NCI-H2107 treated with DMSO at 0.1 percent for 48 hours (cell line): ENCODE measurements at regions not wholly inside any gene's neighbourhood (a gene's known extent, or its start where the extent isn't known, plus 50 kb on each side); places are given as distances from the start of the nearest gene placed in this dataset.
"Not testable (repeated sequence)": the region's sequence is repeated elsewhere in the genome, so short reads cannot be mapped to it uniquely, and the experiment has no call there.

Experiments used
- DNase-seq: peaks from one replicate; lab custom pipeline; 2025; ENCODE audit not compliant: unreplicated experiment; lab: John Stamatoyannopoulos, UW

DNA sequence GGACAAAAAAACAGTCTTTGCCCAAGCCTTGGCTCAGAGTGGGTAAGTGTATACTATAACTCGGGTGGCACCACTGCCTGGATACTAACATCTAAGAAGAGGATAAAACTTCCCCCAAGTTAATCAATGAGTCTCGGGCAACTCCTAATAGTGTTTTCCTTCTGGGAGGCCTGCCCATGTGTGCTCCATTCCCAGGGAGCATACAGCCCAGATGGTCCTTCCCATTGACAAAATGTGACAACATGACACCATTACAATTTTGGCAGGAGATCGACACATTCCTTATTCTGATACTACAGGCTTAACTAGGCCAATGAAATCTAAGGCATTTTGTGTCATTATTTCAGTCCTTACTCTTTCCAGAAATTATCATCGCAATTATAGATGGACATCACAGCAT, 52.7 kb upstream of the CRIM1 start:
- DNase-seq: no peak

DNA sequence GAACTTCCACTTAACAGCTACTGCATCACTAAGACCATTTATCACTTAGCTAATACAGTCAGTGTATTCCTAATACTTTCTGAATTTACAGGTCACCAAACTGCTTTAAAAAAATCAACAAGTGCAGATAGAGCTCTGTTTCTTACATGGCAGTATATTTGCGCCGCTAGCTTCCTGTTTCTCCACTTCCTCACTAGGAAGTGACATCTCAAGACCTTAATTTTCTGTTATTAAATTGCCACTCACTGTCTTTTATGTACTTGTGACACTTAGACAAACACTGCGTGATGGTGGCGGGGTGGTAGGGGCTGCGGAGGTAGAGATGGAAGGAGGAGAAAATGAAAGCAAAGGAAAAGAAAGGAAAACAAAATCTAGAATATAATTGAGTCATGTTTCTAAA, 53.7 kb upstream of the CRIM1 start:
- no peak for DNase-seq

DNA sequence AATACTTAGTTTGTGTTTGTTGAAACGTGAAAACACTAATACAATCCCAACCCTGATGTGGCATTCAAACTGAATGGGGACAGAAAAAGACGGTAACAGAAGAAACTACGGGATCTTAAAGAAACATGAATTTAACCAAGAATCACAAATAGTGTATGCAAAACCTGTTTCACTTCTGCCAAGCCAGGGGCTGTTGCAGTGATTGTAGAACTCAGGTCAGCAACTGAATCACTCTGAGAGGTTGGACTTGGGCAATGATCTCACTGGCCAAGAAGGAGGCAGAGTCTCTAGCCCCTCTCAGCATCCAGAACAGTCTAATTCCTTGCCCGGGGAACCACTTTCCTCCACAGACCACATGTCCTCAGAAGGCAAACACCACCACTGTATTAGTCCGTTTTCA, 54.9 kb upstream of the CRIM1 start:
- no peak for DNase-seq

DNA sequence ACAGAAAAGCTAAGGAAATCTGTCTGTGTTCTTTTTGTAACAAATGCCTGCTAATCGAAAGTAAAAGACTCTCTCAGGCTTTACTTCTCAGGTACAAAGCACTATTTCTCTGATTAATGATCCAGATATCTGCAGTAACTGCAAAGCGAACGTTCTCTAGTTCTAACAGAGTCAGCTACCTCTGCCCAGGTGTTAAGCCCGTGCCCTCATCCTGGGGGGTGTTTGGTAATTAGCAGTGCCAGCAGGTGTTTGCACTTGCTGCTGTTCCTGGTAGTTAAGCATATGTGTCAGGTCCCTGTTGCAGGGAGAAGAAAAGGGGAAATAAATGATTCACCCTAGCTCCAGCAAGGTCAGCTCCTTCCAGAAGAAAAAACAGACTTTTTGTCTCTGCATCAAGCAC, 58.8 kb upstream of the CRIM1 start:
- DNase-seq: no peak

DNA sequence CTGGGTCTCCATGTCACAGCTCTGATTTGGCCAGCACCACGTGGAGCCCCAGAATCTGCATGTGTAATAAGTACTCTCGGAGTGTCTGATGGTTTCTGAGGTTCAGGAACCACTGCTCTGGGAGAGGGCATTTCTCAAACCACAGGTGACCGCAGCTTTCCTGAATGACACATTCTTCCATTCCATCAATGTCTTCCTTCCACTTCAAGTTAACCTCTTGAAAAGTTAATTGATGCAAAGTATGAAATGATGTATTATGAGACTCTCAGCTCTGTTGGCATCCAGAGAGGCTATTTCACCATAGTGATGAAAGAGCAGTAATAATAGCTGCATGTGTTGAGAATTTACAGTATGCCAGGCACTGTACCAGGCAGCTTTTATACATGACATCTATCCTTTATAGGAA, 61.3 kb upstream of the CRIM1 start:
- DNase-seq: no peak

DNA sequence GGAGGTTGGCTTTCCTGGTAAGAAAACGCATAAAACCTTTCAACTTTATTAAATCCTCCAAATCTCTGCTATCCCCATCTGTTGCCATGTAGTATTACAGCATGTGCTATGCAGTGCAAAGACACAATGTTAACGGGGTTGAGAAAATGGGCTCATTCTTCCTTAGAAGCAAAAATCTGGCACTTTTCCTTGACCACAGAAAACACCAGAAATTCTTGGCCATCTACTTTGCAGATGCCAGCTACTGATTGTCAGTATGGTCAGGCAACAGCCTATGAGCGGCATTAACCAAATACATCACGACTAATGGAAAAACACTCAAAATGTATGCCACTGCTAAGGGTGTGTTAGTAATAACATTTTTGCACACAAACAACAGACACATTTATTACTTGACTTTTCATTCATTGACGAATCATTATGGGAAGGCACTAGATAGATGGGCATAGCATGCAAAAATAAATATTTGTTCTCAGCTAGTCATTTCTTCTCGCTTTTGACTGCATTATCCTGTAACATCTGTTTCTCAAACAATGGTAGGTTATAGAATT, 65.2 kb upstream of the CRIM1 start:
- DNase-seq: no peak

DNA sequence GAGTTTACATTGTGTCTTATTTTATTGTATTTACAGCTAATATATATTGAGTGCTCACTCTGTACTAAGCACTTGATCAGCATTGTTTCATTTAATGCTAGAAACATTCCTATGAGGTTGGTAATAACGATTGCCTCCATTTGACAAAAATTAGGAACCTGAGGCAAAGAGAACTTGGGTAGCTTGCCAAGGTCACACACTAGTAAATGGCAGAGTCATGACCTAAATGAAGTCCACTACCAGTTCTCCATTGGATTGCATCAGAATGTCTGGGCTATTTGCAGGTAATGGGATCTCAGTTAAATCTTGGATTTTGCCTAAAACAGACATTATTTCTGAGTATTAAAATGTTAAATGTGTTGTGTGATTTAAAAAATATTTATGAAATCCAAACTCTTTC, 65.8 kb upstream of the CRIM1 start:
- no peak for DNase-seq

DNA sequence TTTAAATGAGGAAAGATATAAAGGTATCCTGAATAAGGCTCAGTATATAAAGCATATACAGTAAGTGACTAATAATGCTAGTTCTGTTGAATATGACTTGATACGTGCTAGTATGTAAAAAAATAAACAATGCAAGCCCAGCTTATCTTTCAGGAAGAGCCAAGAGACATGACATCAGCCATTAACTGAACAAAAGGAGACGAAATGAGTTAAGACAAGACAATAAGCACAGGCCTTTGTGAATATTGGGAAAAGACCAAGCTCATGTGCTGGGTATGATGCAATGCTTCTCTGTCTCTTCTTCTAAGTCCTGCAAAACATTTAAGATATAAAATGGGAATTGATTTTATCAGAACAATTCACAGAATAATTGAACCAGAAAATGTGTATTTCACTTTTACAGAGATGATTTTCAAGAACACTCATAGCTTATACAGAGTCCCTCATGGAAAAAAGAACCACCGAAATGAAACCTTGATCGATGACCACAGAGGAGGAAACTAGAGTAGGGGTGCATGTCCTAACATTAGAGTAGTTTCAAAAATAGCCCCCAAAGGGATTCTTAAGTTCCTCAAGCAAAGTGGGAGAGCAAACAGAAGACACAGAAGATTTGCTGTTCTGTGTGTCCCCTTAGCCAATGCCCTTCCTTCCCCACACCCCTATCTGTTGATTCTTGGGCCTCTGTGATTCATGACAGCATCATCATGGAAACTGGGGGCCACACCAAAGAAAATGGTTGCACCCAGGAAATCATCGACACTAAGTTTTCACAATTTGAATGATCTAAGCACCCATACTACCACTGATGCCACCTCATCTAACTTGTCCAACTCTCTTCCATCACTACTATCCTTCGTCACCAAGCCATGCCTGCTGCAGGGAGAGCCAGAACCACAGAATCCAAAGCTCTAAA, 68.0 kb upstream of the CRIM1 start:
- no peak for DNase-seq

DNA sequence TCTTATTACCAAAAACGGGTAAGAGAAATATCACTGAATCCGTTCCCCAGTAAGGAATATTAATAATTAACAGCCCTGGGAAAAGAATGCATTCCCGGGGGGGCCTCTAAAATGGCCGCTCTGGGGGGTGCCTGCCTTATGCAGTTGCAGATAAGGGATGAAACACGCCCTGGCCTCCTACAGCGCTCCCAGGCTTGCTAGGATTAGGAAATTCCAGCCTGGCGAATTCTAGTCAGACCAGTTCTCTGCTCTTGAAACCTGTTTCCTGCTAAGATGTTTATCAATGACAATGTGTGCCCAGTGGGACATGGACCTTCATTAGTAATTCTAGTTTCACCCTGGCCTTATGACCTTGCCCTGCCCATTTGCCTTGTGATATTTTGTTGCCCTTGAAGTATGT, 76.1 kb upstream of the CRIM1 start:
- not testable (repeated sequence) for DNase-seq

DNA sequence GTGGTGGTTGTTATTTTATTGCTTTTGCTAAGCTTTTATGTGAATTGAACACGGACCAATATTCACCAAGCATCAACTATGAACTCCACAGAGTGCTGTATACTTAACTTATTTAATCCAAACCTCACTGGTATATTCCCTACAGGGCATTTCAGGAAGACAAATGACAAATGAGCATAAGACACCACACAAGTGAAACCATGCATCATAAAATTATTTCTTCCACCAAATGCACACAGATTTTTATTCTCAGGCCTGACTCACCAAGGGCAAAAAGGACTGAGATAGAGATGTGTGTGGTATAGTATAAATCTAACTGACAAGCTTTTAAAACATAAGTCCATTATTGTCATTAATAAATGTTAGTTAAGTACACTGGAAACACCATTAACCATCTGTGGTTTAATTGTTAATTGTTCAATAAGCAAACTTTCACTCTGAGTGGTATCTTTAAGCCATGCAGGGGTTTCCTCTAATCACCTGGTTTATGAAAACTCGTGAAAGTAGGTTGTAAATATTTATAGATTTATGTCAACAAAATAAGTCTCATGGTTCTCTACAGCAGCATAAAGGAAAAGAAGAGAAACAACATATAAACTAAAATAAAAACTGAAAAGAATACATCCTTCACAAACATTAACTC, 77.6 kb upstream of the CRIM1 start:
- DNase-seq: no peak

DNA sequence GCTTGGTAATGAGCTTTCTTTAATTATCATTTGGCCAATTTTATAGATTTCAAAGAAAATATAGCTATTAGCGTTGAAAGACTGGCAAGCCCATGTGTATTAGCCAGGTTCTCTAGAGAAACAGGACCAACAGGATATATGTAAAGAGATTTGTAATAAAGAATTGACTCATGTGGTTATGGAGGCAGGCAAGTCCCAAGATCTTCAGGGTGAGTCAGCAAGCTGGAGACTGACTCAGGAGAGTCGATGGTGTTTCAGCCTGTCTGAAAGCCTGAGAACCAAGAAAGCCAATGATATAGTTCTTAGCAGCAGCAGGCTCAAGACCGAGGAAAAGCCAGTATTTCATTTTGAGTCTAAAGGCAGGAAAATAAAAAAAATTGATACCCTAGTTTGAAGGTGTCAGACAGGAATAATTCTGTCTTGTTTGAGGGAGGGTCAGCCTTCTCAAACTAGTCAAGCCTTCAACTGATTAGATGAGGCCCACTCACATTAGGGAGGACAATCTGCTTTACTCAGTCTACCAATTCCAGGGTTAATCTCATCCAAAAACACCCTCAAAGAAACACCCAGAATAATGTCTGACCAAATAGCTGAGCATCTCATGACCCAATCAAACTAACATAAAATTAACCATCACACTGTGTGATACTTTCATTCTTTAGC, 78.3 kb upstream of the CRIM1 start:
- DNase-seq: no peak

DNA sequence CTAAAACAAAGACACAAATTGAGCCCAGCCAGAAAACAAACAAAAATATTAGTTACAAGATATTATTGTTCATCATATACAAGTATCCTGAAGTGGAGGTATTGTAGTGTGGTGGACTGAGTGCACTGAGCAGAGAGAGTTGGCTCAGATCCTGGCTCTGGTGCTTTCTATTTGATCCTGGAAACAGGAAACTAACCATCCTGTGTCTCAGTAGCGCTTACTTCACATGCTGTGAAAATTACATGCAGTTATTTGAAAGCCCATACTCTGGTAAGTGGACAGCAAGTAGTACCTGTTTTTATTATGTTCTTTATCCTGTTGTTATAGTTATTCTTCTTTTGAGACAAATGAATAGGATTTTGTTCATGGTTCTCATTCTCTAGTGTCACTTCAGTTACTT, 84.3 kb upstream of the CRIM1 start:
- no peak for DNase-seq

DNA sequence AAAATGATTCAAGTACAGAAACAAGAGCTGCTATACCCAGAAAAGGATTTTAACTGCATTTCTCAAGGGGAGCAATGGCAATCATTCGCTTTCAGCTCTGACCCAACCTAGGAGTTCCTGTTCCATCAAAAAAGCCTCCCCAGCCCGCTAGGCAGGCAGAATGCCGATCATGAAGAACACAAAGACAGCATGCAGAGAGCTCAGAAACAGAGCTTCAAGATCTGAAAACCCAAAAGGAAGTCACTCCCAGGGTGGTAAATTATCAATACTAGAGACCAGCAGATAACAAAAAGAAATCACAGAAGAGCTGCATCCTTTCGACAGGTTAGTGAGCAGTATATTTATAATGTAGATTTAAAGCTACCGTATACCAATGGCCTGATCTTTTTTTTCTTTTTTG, 84.8 kb upstream of the CRIM1 start:
- DNase-seq: no peak

DNA sequence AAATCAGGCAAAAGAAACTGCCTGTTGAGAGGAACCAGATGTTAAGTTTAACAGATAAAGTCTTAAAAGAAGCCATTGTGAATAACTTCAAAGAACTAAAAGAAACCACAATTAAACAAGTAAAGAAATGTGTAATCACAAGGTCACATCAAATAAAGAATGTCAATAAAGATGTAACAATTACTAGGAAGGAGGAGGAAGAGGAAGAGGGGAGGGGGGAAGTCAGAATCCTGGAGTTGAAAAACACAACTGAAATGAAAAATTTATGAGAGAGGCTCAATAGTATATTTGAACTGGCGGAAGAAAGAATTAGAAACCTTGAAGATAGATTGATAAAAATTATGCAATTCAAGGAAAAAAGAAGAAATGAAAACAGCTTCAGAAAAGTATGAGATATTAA, 88.4 kb upstream of the CRIM1 start:
- DNase-seq: no peak

DNA sequence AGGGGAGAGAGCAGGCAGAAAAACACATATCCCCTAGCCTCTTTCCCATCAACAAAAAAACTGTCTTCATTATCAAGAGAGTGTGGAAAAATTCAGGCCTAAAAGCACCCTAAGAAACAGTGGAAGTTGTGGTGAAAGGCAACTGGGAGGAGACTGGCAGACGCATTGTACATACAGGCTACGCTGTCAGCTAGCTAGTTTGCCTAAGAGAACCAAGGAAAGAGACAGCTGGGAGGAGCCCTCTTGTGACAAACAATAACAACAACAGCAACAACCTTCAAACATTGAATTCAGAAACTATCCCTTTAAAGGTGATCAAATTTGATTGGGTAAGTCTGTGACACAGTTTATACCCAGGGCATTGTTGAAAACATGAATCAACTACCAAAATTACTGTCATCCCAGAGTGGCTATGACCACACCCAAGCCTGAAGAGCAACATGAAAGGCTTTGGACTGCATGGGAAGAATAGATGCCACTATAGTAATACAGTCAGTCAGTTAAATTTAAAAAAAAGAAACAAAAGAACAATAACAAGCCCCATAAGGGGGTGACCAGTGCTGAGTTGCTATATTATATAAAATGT, 88.9 kb upstream of the CRIM1 start:
- DNase-seq: no peak

DNA sequence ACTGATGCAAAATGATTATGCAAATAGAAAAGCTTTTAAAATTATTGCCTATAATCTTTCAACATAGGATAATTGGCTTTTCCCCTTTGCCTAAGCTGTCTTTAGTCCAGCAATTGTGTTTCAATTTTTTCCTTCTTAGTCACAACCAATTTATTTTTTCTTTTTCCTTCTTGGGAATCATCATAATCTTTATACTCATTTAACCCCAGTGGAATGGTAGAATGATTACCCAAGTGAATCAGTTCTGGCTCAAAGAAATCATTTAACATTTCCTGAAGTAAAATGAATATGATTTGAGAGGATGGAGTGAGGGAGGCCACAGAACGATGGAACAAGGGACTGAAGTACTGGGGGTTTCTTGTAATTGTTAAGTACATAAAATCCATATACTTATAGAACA, 93.0 kb upstream of the CRIM1 start:
- no peak for DNase-seq

DNA sequence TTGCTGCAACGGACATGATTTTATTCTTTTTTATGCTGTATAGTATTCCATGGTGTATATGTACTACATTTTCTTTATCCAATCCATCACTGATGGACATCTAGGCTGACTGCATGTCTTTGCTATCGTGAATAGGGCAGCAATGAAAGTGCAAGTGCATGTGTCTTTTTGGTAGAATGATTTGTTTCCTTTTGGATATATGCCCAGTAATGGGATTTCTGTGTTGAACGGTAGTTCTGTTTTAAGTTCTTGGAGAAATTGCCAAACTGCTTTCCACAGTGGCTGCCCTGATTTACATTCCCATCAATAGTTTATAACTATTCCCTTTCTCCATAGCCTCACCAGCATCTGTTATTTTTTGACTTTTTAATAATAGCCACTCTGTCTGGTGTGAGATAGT, 99.7 kb upstream of the CRIM1 start:
- DNase-seq: no peak

DNA sequence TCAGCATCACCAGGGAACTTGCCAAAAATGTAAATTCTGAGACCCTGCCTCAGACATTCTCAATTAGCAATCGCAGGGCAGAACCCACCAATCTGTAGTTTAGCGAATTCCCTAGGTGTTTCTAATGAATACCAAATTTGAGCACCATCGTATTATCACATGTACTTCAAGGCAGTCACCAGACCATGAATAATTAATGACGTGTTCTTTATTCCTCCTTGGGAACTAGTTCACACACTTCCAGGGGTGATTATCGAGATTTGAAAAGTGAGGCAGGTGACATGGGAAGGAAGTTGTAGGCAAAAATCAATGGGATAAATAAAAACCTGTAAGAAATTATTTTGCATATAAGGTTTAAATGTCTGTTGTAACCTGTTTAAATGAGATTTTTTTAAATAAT, 102.5 kb upstream of the CRIM1 start:
- DNase-seq: no peak

DNA sequence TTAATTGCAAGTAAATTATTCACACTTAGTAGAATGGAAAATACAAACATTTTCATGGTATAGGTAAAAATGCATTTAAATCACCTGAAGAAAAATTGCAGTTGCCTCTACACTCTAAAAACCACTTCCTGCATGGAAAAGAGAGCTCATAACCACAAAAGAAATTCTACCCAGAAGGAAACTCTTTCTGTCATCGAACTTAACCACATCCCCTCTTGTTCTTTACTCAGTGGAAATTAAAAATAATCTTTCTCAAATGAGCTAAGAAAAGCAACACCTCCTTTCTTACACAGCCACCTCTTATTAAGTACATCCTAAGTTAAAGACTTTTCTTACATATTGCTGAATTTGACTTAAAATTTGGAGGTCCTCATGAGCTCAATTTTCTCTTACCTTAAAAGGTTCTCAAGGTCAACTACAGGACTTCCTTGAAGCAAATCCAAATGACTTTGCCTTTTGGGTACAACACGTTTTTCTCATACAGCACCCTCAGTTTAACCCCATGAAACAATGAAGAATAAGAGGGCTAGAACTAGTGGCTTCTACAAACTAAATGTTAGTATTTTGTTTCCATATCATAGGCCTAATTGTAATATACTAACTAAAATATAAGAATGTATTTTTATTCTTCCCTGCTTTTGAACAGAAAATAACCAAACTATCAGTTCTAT, 109.1 kb upstream of the CRIM1 start:
- DNase-seq: no peak

DNA sequence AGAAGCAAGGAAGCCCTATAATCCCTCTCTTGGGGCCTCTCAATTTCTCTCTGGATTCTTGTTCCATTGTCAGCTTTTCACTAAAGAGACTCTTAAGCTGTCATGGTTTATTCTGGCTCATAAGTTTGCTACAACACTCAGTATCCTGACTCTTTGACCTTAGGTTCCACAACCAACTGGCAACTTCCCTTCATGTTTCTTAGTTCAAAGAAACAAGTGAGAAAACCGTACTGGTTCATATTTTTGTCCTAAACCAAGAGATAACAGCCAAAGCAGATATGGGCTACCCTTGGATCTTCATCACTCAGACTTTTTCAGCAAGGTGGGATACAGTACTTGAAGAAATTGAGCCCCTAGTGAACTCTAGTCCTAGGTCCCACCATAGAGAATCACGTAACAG, 109.9 kb upstream of the CRIM1 start:
- no peak for DNase-seq

DNA sequence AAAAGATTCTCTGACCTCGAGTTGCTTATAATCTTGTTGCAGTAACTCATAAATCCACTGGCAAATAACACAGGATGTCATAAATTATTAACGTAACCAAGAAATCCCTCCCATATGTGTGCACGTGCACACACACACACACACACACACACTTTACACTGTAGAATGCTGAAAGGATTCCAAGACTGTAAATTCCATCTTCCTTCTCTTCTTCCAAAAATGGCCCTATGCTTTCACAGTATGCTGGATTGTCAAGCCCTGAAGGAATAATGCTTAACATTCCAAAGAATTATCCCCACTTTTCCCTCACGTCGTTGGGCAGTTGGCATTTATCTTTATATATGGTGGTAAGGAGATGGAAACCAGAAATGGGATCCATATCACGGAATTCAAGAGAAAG, 117.5 kb upstream of the CRIM1 start:
- DNase-seq: no peak
